ENCODE measurements at regions not wholly inside any gene's neighbourhood (a gene's known extent, or its start where the extent isn't known, plus 50 kb on each side); places are given as distances from the start of the nearest gene placed in this dataset.
"Not testable (repeated sequence)": the region's sequence is repeated elsewhere in the genome, so short reads cannot be mapped to it uniquely, and the experiment has no call there.

GRCh38 chr1:213414911-213415310, 363.9 kb downstream of the RPS6KC1 start:
- Histone ChIP-seq H3K4me3 (no peak overlapping the region), H3K27ac (no peak overlapping the region)

- no peak overlapping the region for H3K27ac ChIP-seq
Measured at GRCh38 chr1:213415691-213416380, 364.8 kb downstream of the RPS6KC1 start.

GRCh38 chr1:213416461-213417224, 365.6 kb downstream of the RPS6KC1 start:
- Histone ChIP-seq H3K27ac (no peak overlapping the region), H3K4me3 (no peak overlapping the region)

More at GRCh38 chr1:213415691-213416380, 364.8 kb downstream of the RPS6KC1 start:
- no peak overlapping the region for H3K4me3 ChIP-seq

GRCh38 chr1:213417225-213417820, 366.3 kb downstream of the RPS6KC1 start:
- H3K27ac ChIP-seq: no peak overlapping the region
- H3K4me3 ChIP-seq: no peak overlapping the region

- no peak overlapping the region for H3K4me3 ChIP-seq
- H3K27ac ChIP-seq: no peak overlapping the region
Measured at GRCh38 chr1:213417846-213418245, 366.8 kb downstream of the RPS6KC1 start.

GRCh38 chr1:213418268-213419071, 367.4 kb downstream of the RPS6KC1 start:
- Histone ChIP-seq H3K27ac (no peak overlapping the region), H3K4me3 (no peak overlapping the region)

GRCh38 chr1:213419401-213420030, 368.5 kb downstream of the RPS6KC1 start:
- Histone ChIP-seq H3K27ac (no peak overlapping the region), H3K4me3 (no peak overlapping the region)

- not testable (repeated sequence) for H3K27ac ChIP-seq, H3K4me3 ChIP-seq
Measured at GRCh38 chr1:213421178-213421577, 370.1 kb downstream of the RPS6KC1 start.

- no peak overlapping the region for H3K4me3 ChIP-seq
- no peak overlapping the region for H3K27ac ChIP-seq
Measured at GRCh38 chr1:213423041-213423440, 372.0 kb downstream of the RPS6KC1 start.

- H3K27ac ChIP-seq: no peak overlapping the region
- no peak overlapping the region for H3K4me3 ChIP-seq
Measured at GRCh38 chr1:213423605-213424004, 372.6 kb downstream of the RPS6KC1 start.

- Histone ChIP-seq H3K4me3 (no peak overlapping the region), H3K27ac (no peak overlapping the region)
Measured at GRCh38 chr1:213425376-213426030, 374.5 kb downstream of the RPS6KC1 start.

- Histone ChIP-seq H3K4me3 (no peak overlapping the region), H3K27ac (no peak overlapping the region)
Measured at GRCh38 chr1:213429642-213430041, 378.6 kb downstream of the RPS6KC1 start.

GRCh38 chr1:213435715-213436114, 384.7 kb downstream of the RPS6KC1 start:
- no peak overlapping the region for H3K27ac ChIP-seq

GRCh38 chr1:213438339-213438738, 387.3 kb downstream of the RPS6KC1 start:
- Histone ChIP-seq H3K4me3 (no peak overlapping the region), H3K27ac (no peak overlapping the region)

More at GRCh38 chr1:213435715-213436114, 384.7 kb downstream of the RPS6KC1 start:
- H3K4me3 ChIP-seq: no peak overlapping the region

- no peak overlapping the region for H3K27ac ChIP-seq
- H3K4me3 ChIP-seq: no peak overlapping the region
Measured at GRCh38 chr1:213439703-213440102, 388.7 kb downstream of the RPS6KC1 start.

GRCh38 chr1:213440766-213441165, 389.7 kb downstream of the RPS6KC1 start:
- no peak overlapping the region for H3K4me3 ChIP-seq
- H3K27ac ChIP-seq: no peak overlapping the region

GRCh38 chr1:213443415-213443814, 392.4 kb downstream of the RPS6KC1 start:
- H3K4me3 ChIP-seq: no peak overlapping the region
- H3K27ac ChIP-seq: no peak overlapping the region

GRCh38 chr1:213444224-213444623, 393.2 kb downstream of the RPS6KC1 start:
- H3K4me3 ChIP-seq: no peak overlapping the region
- no peak overlapping the region for H3K27ac ChIP-seq

GRCh38 chr1:213446496-213446895, 395.5 kb downstream of the RPS6KC1 start:
- Histone ChIP-seq H3K27ac (no peak overlapping the region), H3K4me3 (no peak overlapping the region)
